HepG2 (cell line): ENCODE measurements at regions not wholly inside any gene's neighbourhood (a gene's known extent, or its start where the extent isn't known, plus 50 kb on each side); places are given as distances from the start of the nearest gene placed in this dataset.

Experiments used
- AHR ChIP-seq: IDR thresholded peaks from 2 replicates; pipeline ENCODE4 v1.6.1; 2018; ENCODE audit warnings: missing genetic modification reagents, missing compliant biosample characterization
- ARHGAP35 ChIP-seq: sonication (generic); formaldehyde crosslinking; IDR thresholded peaks from 2 replicates; pipeline ENCODE4 v1.9.0; 2022; ENCODE audit warnings: mild to moderate bottlenecking, inconsistent platforms, moderate library complexity, missing genetic modification reagents, borderline replicate concordance
- ATRX ChIP-seq: sonication (generic); formaldehyde crosslinking; IDR thresholded peaks from 2 replicates; pipeline ENCODE4 v1.4.0; 2020; ENCODE audit warnings: missing genetic modification reagents, borderline replicate concordance
- DMAP1 ChIP-seq: IDR thresholded peaks from 2 replicates; pipeline ENCODE4 v1.6.1; 2016
- HDAC1 ChIP-seq: sonication (generic); formaldehyde crosslinking; IDR thresholded peaks from 2 replicates; pipeline ENCODE4 v1.5.1; 2020; ENCODE audit warnings: mild to moderate bottlenecking, missing genetic modification reagents
- JUNB ChIP-seq: sonication (generic); formaldehyde crosslinking; IDR thresholded peaks from 2 replicates; pipeline ENCODE4 v1.8.0; 2022; ENCODE audit warnings: missing genetic modification reagents, mild to moderate bottlenecking, borderline replicate concordance
- MLXIP ChIP-seq: sonication (generic); formaldehyde crosslinking; IDR thresholded peaks from 2 replicates; pipeline ENCODE4 v1.9.0; 2021; ENCODE audit warnings: missing genetic modification reagents, borderline replicate concordance
- NFYB ChIP-seq: sonication (generic); formaldehyde crosslinking; IDR thresholded peaks from 2 replicates; pipeline ENCODE4 v1.4.0; 2020; ENCODE audit warnings: missing genetic modification reagents
- TBL1XR1 ChIP-seq: fragments of 150-350 bp; IDR thresholded peaks from 2 replicates; pipeline ENCODE4 v1.6.1; 2014; ENCODE audit warnings: borderline replicate concordance, low read length; ENCODE audit not compliant: partially characterized antibody
- ZBTB40 ChIP-seq, 2 experiments: fragments of 450-650 bp in 1 of 2; sonication (generic) in 1 of 2; formaldehyde crosslinking in 1 of 2; IDR thresholded peaks; 2 replicates each; pipeline versions ENCODE4 v1.6.1 to v1.8.0; 2016 to 2022; ENCODE audit warnings: antibody characterized with exemption in 1 of 2, mild to moderate bottlenecking in 1 of 2, missing genetic modification reagents in 1 of 2
- ZMYM2 ChIP-seq: sonication (generic); formaldehyde crosslinking; IDR thresholded peaks from 2 replicates; pipeline ENCODE4 v1.8.0; 2022; ENCODE audit warnings: mild to moderate bottlenecking, missing genetic modification reagents
- ZNF564 ChIP-seq: sonication (generic); formaldehyde crosslinking; IDR thresholded peaks from 2 replicates; pipeline ENCODE4 v1.8.1; 2023; ENCODE audit warnings: mild to moderate bottlenecking, missing genetic modification reagents
- ZNF598 ChIP-seq: sonication (generic); formaldehyde crosslinking; IDR thresholded peaks from 2 replicates; pipeline ENCODE4 v1.5.1; 2020; ENCODE audit warnings: mild to moderate bottlenecking, missing genetic modification reagents, borderline replicate concordance
- ZNF790 ChIP-seq: sonication (generic); formaldehyde crosslinking; IDR thresholded peaks from 2 replicates; pipeline ENCODE4 v1.8.0; 2022; ENCODE audit warnings: missing genetic modification reagents, mild to moderate bottlenecking, borderline replicate concordance
- TF ChIP-seq, protein P1 (sequence below): sonication (generic); formaldehyde crosslinking; IDR thresholded peaks from 2 replicates; pipeline ENCODE4 v1.8.1; 2023; ENCODE audit warnings: mild to moderate bottlenecking, moderate library complexity, missing genetic modification reagents
- TF ChIP-seq, protein P2 (sequence below): sonication (generic); formaldehyde crosslinking; IDR thresholded peaks from 2 replicates; pipeline ENCODE4 v1.4.0; 2020; ENCODE audit warnings: missing genetic modification reagents

GRCh38 chr3:193843474-193844301, 250.7 kb downstream of the OPA1 start (continued):
- TF ChIP-seq ZBTB40 (IDR thresholded peaks at IDR 0.05) (no peak), ZBTB40 (CRISPR knock-in tag; IDR thresholded peaks at IDR 0.05) (peak; percentile 77; the same call in 1 of the 2 replicates), ZNF598 (no peak), TBL1XR1 (no peak), ZMYM2 (CRISPR knock-in tag) (no peak), MLXIP (CRISPR knock-in tag) (no peak), ATRX (CRISPR knock-in tag) (no peak), HDAC1 (CRISPR knock-in tag) (no peak), JUNB (CRISPR knock-in tag) (no peak), ARHGAP35 (CRISPR knock-in tag) (no peak), NFYB (CRISPR knock-in tag) (no peak), AHR (CRISPR knock-in tag) (no peak), ZNF790 (CRISPR knock-in tag) (no peak), DMAP1 (CRISPR knock-in tag) (no peak), ZNF564 (CRISPR knock-in tag) (no peak)
- TF ChIP-seq, protein P1, sequence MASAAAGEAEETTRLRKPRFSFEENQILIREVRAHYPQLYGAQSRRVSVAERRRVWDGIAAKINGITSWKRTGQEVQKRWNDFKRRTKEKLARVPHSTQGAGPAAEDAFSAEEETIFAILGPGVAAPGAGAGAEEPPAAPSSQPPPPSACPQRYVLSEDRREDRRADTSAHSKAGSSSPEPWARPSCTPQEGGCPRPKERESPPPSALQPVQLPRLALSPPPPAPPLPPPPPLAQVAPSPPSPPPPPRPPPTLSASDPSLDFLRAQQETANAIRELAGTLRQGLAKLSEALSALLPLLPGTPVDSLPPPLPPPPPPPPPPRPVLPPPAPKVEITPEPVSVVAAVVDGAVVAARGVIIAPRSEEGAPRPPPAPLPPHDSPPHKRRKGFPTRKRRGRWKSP (CRISPR knock-in tag) = no peak
- TF ChIP-seq, protein P2, sequence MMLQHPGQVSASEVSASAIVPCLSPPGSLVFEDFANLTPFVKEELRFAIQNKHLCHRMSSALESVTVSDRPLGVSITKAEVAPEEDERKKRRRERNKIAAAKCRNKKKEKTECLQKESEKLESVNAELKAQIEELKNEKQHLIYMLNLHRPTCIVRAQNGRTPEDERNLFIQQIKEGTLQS (CRISPR knock-in tag) = no peak
